ENCODE measurements at regions not wholly inside any gene's neighbourhood (a gene's known extent, or its start where the extent isn't known, plus 50 kb on each side); places are given as distances from the start of the nearest gene placed in this dataset.

DNA sequence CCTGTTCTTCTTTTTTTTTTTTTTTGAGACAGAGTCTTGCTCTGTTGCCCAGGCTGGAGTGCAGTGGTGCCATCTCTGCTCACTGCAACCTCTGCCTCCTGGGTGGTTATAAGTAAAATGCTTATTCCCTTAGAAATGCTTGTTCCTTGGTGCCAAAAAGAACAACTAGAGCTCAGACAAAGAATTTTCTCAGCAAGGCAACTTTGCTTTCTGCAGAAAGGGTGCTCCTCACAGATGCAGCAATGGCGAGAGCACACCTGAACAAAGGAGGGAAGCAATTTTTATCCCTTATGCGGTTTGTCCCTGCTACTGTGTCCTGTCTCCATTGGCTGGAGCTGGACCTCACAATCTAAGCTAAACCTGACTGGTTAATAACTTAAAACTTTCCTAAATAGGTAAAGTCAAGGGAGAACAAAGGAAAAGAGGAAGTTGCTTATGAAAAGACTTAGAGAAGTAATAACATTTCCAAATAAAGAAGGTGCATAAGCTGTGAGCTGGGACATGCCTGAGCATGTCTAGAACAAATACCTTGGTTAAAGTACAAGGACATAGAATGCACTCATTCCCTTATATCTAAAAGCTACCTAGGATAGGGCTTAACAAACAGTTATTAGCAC lies 90.0 kb upstream of the PRR5 start:
- no peak for DNase-seq

DNA sequence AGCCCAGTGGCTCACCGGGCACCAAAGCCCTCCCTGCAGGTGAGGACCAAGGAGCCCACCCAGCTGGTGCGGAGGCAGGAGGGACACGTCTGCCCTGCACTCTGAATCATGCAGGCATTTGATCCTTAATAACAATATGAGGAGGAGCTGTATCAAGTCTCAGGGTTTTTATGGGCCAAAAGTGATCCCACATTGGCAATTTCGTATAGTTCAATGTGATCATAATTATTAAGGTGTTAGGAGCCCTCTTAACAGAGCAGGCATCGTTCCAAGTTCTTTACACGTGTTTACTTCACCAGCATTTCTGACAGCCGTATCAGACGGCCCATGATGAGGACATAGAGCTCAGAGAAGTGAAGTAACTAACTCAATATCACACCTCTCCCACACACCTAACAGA lies 91.9 kb upstream of the PRR5 start:
- DNase-seq: no peak

GRCh38 chr22:44609400-44609988 lies 92.5 kb upstream of the PRR5 start:
- DNase-seq: no peak

DNA sequence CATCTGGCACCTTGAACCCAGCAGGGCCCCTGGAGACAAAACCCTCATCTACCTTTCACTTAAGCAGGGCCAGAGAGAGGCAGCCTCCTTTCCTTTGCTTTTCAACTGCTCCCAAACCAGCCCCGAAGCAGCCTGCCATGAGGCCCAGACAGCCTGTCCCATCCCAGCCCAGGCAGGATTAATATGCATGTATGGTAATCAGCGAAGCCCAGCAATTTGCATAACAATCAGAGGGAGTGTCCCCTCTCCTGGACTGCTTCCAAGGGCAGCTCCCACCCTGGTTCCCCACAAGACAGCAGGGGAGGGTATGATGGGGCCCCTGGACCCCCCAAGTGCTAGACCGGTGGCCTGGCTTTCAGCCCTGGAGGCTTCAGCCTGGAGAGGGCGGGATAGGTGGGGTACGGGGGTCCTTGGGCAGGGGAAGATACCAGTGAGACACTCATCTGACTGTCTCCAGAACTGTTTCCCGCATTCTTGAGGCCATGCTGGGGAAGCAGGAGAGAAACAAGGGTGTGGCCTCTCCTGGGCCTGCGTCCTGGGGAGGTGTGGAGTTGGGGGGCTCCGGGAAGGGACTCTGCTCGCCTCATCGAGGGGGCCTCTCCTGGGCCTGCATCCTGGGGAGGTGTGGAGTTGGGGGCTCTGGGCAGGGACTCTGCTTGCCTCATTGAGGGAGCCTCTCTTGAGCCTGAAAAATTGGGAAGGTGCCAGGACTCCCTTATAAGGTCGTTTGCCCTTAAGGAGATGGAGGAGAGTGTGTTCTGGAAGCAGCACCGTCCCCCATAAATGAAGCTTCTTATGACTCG lies 93.2 kb upstream of the PRR5 start:
- no peak for DNase-seq

GRCh38 chr22:44606126-44606525 lies 95.9 kb upstream of the PRR5 start:
- no peak for DNase-seq

DNA sequence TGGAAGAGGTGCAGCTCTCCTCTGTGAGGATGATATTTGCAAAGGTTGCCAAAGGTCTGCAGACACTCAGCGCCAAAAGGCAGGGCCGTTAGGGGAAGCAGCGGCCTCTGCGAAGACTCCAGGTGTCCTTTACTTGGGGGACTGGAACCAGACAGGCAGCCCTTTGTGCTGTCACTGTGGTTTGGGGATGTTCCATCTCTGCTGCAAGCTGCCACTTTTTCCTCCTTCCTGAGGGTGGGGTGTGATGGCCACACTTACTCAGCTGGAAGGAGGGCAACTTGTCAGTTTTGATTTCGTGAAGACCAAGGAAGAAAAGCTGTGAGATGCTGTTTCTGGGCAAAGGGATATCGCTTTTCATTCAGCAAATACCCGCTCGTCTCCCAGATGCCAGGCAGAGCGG lies 96.5 kb upstream of the PRR5 start:
- peak; percentile 82 for DNase-seq

DNA sequence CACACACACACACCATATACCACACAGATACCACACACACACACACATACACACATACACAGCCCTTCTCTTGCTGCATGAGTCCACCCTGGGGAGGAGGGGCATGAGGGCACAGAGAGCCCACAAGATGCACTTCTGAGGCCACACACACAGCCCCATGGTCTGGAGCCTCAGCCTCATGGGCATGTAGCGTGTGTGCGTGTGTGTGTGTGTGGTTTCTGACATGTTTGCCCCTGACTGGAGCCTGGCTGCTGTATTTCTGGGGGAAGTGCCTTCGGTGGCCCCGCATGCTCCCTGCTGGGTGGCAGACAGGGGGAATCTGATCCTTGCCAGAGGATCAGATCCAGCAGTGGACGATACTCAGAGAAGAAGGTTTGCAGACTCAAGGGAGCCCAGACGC lies 97.0 kb upstream of the PRR5 start:
- no peak for DNase-seq

- DNase-seq: no peak
Observed at GRCh38 chr22:44604455-44604854, 97.5 kb upstream of the PRR5 start.

DNA sequence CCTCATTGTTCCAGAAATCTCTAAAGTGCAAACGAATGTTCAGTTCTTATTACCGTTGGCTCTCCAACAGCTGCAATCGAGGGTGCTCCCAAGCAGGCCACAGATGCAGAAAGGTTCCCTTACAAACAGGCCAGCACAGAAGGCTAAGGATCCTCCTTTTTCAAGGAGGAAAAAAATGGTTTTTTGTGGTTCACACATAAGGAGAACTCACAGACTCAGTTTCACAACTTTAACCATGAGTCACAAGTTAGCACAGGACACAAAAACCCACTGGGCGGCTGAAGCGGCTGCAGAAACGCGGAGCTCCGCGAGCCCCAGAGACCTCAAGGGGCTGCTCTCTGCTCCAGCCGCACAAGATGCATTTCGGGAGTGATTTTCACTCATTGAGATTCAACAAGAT lies 98.2 kb upstream of the PRR5 start:
- no peak for DNase-seq

- no peak for DNase-seq
Observed at GRCh38 chr22:44601725-44602124, 100.3 kb upstream of the PRR5 start.

- no peak for DNase-seq
Observed at GRCh38 chr22:44601189-44601588, 100.8 kb upstream of the PRR5 start.

GRCh38 chr22:44600207-44600785 lies 101.7 kb upstream of the PRR5 start:
- no peak for DNase-seq

GRCh38 chr22:44599500-44600140 lies 101.6 kb upstream of the RTL6 start:
- DNase-seq: no peak

- DNase-seq: no peak
Observed at GRCh38 chr22:44599084-44599483, 101.1 kb upstream of the RTL6 start.

DNA sequence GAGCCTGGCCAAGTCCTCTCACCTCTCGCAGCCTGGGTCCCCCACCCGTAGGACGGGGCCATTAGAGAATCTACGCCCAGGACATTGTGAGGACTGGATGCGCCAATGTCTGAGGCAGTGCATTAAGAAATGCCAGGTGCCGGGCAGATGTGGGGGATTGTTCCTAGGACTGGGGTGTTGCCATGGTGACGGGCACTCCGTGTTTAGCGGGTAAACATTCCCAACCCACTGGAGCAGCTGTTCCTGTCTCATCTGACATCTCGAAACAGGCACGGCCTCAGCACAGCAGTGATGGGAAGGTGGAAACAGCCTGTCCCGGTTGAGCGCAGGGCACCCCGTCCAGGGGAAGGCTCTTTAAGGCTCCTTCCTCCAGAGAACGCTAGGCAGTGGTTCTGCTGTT lies 99.6 kb upstream of the RTL6 start:
- peak; percentile 93 for DNase-seq

GRCh38 chr22:44596396-44597125 lies 98.5 kb upstream of the RTL6 start:
- peak; percentile 51 for DNase-seq

GRCh38 chr22:44595841-44596341 lies 97.9 kb upstream of the RTL6 start:
- DNase-seq: peak; percentile 91

DNA sequence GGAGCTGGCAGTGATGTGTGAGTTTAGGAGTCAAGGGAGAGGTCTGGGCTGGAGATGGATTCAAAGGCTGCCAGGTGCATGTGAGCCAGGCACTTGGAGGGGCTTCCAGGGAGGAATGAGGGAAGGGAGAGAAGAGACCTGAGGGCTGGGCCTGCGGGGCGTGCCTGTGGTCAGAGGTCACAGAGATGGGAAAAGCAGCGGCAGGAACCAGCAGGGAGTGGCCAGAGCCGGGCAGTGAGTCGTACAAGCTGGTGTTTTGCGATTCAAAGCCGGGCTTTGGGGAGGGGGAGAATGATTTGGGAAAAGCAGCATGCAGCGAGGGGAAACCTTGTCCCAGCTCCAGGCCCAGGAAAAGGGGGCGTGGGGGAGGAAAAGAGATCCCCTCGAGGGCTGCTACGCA lies 96.9 kb upstream of the RTL6 start:
- DNase-seq: no peak

DNA sequence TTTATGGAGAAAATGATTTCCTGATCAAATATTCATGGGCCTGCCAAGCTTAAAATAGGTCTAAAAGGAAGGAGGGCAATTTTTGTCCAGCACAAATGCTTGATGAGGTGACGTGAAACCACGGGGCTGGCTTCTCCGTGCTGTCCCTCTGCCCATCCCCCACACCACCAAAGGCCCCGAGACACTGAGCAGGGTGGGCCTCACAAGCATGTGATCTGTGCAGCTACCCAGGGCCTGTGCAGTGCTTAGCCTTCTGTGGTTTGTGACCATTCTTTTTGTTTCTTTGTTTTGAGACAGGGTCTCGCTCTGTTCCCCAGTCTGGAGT lies 94.8 kb upstream of the RTL6 start:
- peak; percentile 88 for DNase-seq

- DNase-seq: no peak
Observed at GRCh38 chr22:44592126-44592823, 94.2 kb upstream of the RTL6 start.

DNA sequence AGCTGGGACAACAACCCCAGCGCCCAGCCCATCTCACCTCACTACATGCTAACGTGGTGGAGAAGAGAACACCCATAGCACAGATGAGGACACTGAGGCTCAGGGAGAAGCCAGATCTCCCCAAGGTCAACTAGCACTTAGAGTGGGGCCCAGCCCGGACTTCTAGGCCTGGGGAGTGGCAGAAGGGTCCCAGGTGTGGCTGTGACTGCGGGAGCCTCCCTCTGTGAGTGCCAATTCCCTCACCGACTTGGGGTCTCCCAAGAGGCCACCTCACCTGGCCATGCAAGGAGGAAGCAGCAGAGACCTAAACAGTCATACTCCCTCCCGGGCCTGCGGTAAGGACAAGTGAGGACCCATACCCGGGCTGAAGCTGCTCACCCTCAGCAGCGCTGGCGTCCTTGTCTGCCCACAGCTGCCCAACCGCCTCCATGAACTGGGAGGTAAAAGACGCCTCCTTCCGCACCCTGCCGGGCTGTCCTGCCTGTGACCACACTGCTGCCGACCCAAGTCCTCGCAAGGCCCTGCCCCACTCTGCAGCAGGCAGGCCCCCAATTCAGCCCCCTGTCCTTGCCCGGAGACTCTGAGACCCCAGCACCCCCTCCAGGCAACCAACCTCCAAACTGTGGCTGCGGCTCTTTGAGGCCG lies 93.2 kb upstream of the RTL6 start:
- DNase-seq: no peak

DNA sequence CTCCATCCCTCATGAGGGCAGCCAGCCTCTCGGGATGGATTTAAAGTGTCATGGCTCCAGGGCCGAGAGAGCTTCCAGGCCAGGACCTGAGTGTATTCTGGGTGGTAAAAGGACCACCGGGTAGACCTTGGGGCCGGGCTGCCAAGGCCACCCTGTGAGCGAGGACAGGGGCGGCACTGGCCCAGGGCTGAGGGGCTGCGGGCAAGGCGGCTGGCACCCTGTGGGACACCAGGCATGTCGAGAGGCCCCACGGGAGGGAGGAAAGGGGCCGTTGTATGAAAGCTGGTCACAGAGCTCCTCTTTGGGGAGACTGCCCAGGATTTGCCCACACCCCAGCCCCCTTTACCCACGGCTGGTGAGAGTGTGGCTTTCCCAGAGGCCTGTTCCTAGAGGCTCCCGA lies 92.3 kb upstream of the RTL6 start:
- DNase-seq: no peak

Measured in eye (tissue), 1 donor.